ENCODE measurements at regions not wholly inside any gene's neighbourhood (a gene's known extent, or its start where the extent isn't known, plus 50 kb on each side); places are given as distances from the start of the nearest gene placed in this dataset.

DNA sequence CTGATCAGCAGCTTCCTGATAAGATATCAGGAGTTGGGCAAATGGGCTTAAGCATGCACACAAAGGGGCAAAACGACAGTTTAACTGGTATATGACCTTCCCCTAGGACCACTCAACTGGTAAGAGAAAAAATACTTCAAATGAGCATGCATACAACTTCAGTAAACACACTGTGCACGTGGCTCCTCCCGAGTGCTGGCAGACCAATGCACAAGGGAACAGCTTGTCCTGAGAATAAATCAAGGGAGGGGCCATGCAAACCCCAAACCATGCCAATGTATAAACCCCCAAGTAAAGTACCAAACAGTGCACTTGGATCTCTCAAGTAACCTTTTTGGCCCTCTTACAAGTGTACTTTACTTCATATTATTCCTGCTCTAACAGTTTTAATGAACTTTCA is 293.3 kb upstream of the TBX22 start:
- no peaks in the 10 kb centered on the region for H3K4me1 ChIP-seq (ENCODE audit: control insufficient read depth, insufficient read depth, low read length)
- CTCF ChIA-PET = no interaction called here
- no peak overlapping the region for H3K4me3 ChIP-seq (ENCODE audit: low read depth, low read length)
- no peak overlapping the region for H3K27ac ChIP-seq (ENCODE audit: extremely low read depth, low read depth, low read length)
- POLR2A ChIA-PET = no interaction called here
- H3K9me3 ChIP-seq (ENCODE audit: control insufficient read depth, insufficient read depth, low read depth, low read length) = no peaks in the 10 kb centered on the region
- TF ChIP-seq ZNF311 (tag by site-specific recombination; IDR thresholded peaks at IDR 0.05; ENCODE audit: borderline replicate concordance) = no peak
- no peak for TF ChIP-seq ZNF664 (tag by site-specific recombination; IDR thresholded peaks at IDR 0.05)
- no peak for TF ChIP-seq ZNF223 (tag by site-specific recombination; IDR thresholded peaks at IDR 0.05)
- no peak for TF ChIP-seq EGR2 (tag by site-specific recombination; IDR thresholded peaks at IDR 0.05; ENCODE audit: low read depth)
- TF ChIP-seq ZNF624 (tag by site-specific recombination; IDR thresholded peaks at IDR 0.05) = no peak
- TF ChIP-seq ZNF112 (tag by site-specific recombination; IDR thresholded peaks at IDR 0.05) = no peak
- no peak for TF ChIP-seq ZNF362 (tag by site-specific recombination; IDR thresholded peaks at IDR 0.05)
- TF ChIP-seq ZNF394 (tag by site-specific recombination; IDR thresholded peaks at IDR 0.05; ENCODE audit: borderline replicate concordance) = no peak
- TF ChIP-seq, protein P1, sequence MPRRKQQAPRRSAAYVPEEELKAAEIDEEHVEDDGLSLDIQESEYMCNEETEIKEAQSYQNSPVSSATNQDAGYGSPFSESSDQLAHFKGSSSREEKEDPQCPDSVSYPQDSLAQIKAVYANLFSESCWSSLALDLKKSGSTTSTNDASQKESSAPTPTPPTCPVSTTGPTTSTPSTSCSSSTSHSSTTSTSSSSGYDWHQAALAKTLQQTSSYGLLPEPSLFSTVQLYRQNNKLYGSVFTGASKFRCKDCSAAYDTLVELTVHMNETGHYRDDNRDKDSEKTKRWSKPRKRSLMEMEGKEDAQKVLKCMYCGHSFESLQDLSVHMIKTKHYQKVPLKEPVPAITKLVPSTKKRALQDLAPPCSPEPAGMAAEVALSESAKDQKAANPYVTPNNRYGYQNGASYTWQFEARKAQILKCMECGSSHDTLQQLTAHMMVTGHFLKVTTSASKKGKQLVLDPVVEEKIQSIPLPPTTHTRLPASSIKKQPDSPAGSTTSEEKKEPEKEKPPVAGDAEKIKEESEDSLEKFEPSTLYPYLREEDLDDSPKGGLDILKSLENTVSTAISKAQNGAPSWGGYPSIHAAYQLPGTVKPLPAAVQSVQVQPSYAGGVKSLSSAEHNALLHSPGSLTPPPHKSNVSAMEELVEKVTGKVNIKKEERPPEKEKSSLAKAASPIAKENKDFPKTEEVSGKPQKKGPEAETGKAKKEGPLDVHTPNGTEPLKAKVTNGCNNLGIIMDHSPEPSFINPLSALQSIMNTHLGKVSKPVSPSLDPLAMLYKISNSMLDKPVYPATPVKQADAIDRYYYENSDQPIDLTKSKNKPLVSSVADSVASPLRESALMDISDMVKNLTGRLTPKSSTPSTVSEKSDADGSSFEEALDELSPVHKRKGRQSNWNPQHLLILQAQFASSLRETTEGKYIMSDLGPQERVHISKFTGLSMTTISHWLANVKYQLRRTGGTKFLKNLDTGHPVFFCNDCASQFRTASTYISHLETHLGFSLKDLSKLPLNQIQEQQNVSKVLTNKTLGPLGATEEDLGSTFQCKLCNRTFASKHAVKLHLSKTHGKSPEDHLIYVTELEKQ (tag by site-specific recombination; IDR thresholded peaks at IDR 0.05; ENCODE audit: borderline replicate concordance) = no peak
- TF ChIP-seq ZNF423 (tag by site-specific recombination; IDR thresholded peaks at IDR 0.05) = no peak
- TF ChIP-seq, protein P2, sequence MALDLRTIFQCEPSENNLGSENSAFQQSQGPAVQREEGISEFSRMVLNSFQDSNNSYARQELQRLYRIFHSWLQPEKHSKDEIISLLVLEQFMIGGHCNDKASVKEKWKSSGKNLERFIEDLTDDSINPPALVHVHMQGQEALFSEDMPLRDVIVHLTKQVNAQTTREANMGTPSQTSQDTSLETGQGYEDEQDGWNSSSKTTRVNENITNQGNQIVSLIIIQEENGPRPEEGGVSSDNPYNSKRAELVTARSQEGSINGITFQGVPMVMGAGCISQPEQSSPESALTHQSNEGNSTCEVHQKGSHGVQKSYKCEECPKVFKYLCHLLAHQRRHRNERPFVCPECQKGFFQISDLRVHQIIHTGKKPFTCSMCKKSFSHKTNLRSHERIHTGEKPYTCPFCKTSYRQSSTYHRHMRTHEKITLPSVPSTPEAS (tag by site-specific recombination; IDR thresholded peaks at IDR 0.05) = no peak
- TF ChIP-seq ZNF350 (tag by site-specific recombination; IDR thresholded peaks at IDR 0.05) = no peak
- TF ChIP-seq, protein P3, sequence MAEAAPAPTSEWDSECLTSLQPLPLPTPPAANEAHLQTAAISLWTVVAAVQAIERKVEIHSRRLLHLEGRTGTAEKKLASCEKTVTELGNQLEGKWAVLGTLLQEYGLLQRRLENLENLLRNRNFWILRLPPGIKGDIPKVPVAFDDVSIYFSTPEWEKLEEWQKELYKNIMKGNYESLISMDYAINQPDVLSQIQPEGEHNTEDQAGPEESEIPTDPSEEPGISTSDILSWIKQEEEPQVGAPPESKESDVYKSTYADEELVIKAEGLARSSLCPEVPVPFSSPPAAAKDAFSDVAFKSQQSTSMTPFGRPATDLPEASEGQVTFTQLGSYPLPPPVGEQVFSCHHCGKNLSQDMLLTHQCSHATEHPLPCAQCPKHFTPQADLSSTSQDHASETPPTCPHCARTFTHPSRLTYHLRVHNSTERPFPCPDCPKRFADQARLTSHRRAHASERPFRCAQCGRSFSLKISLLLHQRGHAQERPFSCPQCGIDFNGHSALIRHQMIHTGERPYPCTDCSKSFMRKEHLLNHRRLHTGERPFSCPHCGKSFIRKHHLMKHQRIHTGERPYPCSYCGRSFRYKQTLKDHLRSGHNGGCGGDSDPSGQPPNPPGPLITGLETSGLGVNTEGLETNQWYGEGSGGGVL (tag by site-specific recombination; IDR thresholded peaks at IDR 0.05) = no peak
- TF ChIP-seq ZNF426 (tag by site-specific recombination; IDR thresholded peaks at IDR 0.05) = no peak
- TF ChIP-seq ZSCAN23 (tag by site-specific recombination; IDR thresholded peaks at IDR 0.05) = no peak
- TF ChIP-seq ZNF184 (tag by site-specific recombination; IDR thresholded peaks at IDR 0.05) = no peak
- TF ChIP-seq ZNF37A (tag by site-specific recombination; IDR thresholded peaks at IDR 0.05) = no peak
- no peak for TF ChIP-seq HOXD13 (CRISPR knock-in tag; IDR thresholded peaks at IDR 0.05; ENCODE audit: borderline replicate concordance)
- no peak for TF ChIP-seq ZNF623 (tag by site-specific recombination; IDR thresholded peaks at IDR 0.05)
- no peak for TF ChIP-seq ZFP37 (tag by site-specific recombination; IDR thresholded peaks at IDR 0.05)
- no peaks in the 10 kb centered on the region for H3K36me3 ChIP-seq (ENCODE audit: control insufficient read depth in 2 of 2, insufficient read depth in 1 of 2, low read length in 2 of 2)
